ENCODE measurements at regions not wholly inside any gene's neighbourhood (a gene's known extent, or its start where the extent isn't known, plus 50 kb on each side); places are given as distances from the start of the nearest gene placed in this dataset.

DNA sequence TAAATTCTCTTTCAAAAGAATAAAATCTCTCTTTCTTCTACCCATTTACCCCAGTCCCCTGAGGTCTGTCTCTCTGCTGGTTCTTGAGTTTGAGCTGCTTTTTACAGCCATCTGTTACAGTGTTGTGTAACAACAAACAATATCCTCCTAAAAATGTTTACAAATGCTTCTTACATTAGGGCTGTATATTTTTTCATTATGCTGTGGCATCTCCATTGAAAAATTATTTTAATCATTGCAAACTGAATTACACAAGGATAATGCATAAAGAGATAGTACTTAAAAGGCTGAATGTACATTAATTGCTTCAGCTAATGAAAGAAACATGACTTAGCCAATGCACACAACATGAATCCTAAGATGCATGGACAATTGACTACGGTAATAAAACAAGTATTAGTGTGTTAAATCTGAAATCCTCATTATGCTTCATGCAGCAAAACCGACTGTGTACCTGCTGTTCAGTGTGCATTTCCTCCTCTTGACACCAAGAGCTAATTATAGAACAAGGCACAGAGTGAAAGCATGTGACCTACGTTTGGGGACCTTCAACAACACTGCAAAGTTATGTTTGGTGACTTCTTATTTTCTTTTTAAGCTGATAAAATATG is 181.7 kb upstream of the RHOBTB1 start:
- TF ChIP-seq, protein P1, sequence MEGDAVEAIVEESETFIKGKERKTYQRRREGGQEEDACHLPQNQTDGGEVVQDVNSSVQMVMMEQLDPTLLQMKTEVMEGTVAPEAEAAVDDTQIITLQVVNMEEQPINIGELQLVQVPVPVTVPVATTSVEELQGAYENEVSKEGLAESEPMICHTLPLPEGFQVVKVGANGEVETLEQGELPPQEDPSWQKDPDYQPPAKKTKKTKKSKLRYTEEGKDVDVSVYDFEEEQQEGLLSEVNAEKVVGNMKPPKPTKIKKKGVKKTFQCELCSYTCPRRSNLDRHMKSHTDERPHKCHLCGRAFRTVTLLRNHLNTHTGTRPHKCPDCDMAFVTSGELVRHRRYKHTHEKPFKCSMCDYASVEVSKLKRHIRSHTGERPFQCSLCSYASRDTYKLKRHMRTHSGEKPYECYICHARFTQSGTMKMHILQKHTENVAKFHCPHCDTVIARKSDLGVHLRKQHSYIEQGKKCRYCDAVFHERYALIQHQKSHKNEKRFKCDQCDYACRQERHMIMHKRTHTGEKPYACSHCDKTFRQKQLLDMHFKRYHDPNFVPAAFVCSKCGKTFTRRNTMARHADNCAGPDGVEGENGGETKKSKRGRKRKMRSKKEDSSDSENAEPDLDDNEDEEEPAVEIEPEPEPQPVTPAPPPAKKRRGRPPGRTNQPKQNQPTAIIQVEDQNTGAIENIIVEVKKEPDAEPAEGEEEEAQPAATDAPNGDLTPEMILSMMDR (IDR thresholded peaks at IDR 0.05), result no peak
- TF ChIP-seq POLR2A (IDR thresholded peaks at IDR 0.05), result no peak

Data from prostate gland (tissue), 2 donors.